H1 (cell line): ENCODE measurements at regions not wholly inside any gene's neighbourhood (a gene's known extent, or its start where the extent isn't known, plus 50 kb on each side); places are given as distances from the start of the nearest gene placed in this dataset.

Experiments used
- CHD7 ChIP-seq: fragments of 300-600 bp; sonication (generic); IDR thresholded peaks from 2 replicates; pipeline ENCODE4 v1.7.1; 2012; ENCODE audit warnings: low read length, moderate library complexity, mild to moderate bottlenecking, inconsistent platforms; ENCODE audit not compliant: insufficient replicate concordance
- SIN3A ChIP-seq, 2 experiments: IDR thresholded peaks in 1 of 2; conservative IDR thresholded peaks in 1 of 2; 2 replicates each; pipeline ENCODE4 v1.6.1; 2011 to 2012; ENCODE audit warnings: low read length in 2 of 2, improper control_type of control experiment in 1 of 2, low read depth in 1 of 2, mild to moderate bottlenecking in 1 of 2
- TAF7 ChIP-seq: optimal IDR thresholded peaks from 2 replicates; pipeline ENCODE3; 2011; ENCODE audit warnings: low read depth, mild to moderate bottlenecking, inconsistent platforms, low read length, moderate library complexity, borderline replicate concordance
- YY1 ChIP-seq: IDR thresholded peaks from 2 replicates; pipeline ENCODE4 v1.6.1; 2011; ENCODE audit warnings: low read depth, mild to moderate bottlenecking, low read length

- no peak for TF ChIP-seq CHD7
- no peak for TF ChIP-seq TAF7
- no peak for TF ChIP-seq YY1
- no peak for TF ChIP-seq SIN3A (conservative IDR thresholded peaks at IDR 0.05 in 1 of 2, IDR thresholded peaks at IDR 0.05 in 1 of 2; ENCODE audit: low read depth in 1 of 2, low read length in 2 of 2)
These were observed 169.9 kb downstream of the NNT start (continued) for GRCh38 chr5:43772764-43773477.
